ENCODE measurements at regions not wholly inside any gene's neighbourhood (a gene's known extent, or its start where the extent isn't known, plus 50 kb on each side); places are given as distances from the start of the nearest gene placed in this dataset.

DNA sequence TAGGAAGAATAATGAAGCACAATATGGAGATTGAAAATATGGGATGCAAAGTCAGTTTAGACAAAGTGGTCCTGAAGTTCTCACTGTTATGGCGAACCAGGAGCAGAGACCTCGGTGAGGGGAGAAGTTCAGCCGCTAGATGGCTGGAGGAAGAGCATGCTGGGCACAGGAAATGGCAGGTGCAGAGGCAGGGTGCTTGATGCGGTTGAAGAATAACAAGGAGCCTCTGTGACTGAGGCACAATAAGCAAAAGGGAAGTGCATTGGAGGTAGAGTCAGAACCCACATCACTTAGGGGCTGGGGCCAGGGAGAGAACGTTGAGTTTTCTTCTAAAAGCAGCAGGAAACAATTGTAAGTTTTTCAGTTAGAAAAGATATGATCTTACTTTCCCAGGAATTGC lies 1725.2 kb downstream of the EFNB2 start:
- ChIA-PET POLR2A (no interaction called here), RAD21 (ENCODE audit: low non-redundant PET in 1 of 2, low total read pairs in 2 of 2, uncharacterized antibody in 2 of 2, unreplicated experiment in 2 of 2) (no interaction called here), CTCF (no interaction called here)
- no peak overlapping the region for H3K27ac ChIP-seq (ENCODE audit: low read depth, low read length)
- TF ChIP-seq SRF (IDR thresholded peaks at IDR 0.05; ENCODE audit: low read depth), result no peak
- TF ChIP-seq, protein P1, sequence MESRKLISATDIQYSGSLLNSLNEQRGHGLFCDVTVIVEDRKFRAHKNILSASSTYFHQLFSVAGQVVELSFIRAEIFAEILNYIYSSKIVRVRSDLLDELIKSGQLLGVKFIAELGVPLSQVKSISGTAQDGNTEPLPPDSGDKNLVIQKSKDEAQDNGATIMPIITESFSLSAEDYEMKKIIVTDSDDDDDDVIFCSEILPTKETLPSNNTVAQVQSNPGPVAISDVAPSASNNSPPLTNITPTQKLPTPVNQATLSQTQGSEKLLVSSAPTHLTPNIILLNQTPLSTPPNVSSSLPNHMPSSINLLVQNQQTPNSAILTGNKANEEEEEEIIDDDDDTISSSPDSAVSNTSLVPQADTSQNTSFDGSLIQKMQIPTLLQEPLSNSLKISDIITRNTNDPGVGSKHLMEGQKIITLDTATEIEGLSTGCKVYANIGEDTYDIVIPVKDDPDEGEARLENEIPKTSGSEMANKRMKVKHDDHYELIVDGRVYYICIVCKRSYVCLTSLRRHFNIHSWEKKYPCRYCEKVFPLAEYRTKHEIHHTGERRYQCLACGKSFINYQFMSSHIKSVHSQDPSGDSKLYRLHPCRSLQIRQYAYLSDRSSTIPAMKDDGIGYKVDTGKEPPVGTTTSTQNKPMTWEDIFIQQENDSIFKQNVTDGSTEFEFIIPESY (IDR thresholded peaks at IDR 0.05; ENCODE audit: extremely low read depth, insufficient replicate concordance, low read length), result no peak
- no peak for TF ChIP-seq EZH2 (IDR thresholded peaks at IDR 0.05)
- TF ChIP-seq EGR1 (IDR thresholded peaks at IDR 0.05; ENCODE audit: low read depth), result no peak
- TF ChIP-seq CEBPB (IDR thresholded peaks at IDR 0.05; ENCODE audit: low read depth), result no peak
- no peak for TF ChIP-seq CBX3 (IDR thresholded peaks at IDR 0.05; ENCODE audit: low read depth)
- no peak for TF ChIP-seq SIN3A (IDR thresholded peaks at IDR 0.05; ENCODE audit: low read depth)
- TF ChIP-seq RAD21 (IDR thresholded peaks at IDR 0.05; ENCODE audit: low read depth), result no peak
- TF ChIP-seq ZFX (IDR thresholded peaks at IDR 0.05), result no peak
- no peak for TF ChIP-seq POLR2AphosphoS5 (IDR thresholded peaks at IDR 0.05; ENCODE audit: low read depth, low read length)
- TF ChIP-seq, protein P2, sequence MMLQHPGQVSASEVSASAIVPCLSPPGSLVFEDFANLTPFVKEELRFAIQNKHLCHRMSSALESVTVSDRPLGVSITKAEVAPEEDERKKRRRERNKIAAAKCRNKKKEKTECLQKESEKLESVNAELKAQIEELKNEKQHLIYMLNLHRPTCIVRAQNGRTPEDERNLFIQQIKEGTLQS (IDR thresholded peaks at IDR 0.05), result no peak
- TF ChIP-seq SP1 (IDR thresholded peaks at IDR 0.05; ENCODE audit: low read depth), result no peak
- TF ChIP-seq ELF1 (IDR thresholded peaks at IDR 0.05; ENCODE audit: borderline replicate concordance, low read depth), result no peak
- no peak for TF ChIP-seq YY1 (IDR thresholded peaks at IDR 0.05; ENCODE audit: extremely low read depth, insufficient replicate concordance, low read depth, low read length)
- no peak for TF ChIP-seq TCF7L2 (IDR thresholded peaks at IDR 0.05; ENCODE audit: borderline replicate concordance, extremely low read depth, insufficient read depth, insufficient read length)
- no peak for TF ChIP-seq JUND (IDR thresholded peaks at IDR 0.05)
- no peak for TF ChIP-seq FOSL1 (IDR thresholded peaks at IDR 0.05; ENCODE audit: low read depth)
- TF ChIP-seq, protein P3, sequence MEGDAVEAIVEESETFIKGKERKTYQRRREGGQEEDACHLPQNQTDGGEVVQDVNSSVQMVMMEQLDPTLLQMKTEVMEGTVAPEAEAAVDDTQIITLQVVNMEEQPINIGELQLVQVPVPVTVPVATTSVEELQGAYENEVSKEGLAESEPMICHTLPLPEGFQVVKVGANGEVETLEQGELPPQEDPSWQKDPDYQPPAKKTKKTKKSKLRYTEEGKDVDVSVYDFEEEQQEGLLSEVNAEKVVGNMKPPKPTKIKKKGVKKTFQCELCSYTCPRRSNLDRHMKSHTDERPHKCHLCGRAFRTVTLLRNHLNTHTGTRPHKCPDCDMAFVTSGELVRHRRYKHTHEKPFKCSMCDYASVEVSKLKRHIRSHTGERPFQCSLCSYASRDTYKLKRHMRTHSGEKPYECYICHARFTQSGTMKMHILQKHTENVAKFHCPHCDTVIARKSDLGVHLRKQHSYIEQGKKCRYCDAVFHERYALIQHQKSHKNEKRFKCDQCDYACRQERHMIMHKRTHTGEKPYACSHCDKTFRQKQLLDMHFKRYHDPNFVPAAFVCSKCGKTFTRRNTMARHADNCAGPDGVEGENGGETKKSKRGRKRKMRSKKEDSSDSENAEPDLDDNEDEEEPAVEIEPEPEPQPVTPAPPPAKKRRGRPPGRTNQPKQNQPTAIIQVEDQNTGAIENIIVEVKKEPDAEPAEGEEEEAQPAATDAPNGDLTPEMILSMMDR (IDR thresholded peaks at IDR 0.05 in 2 of 3, conservative IDR thresholded peaks at IDR 0.05 in 1 of 3; ENCODE audit: borderline replicate concordance in 1 of 3, insufficient read depth in 1 of 3, low read depth in 2 of 3, low read length in 2 of 3), result no peak
- intact Hi-C loops (cut with micrococcal nuclease), result no loop called here
- no peaks in the 10 kb centered on the region for H3K4me1 ChIP-seq (ENCODE audit: control insufficient read depth in 1 of 2, insufficient read depth in 2 of 2, low read length in 2 of 2)
- DNase-seq (ENCODE audit: low read depth, low spot score) (no peak), ATAC-seq (no peak)
- H3K4me3 ChIP-seq (replicated peaks in 1 of 2; ENCODE audit: low read depth in 1 of 2, low read length in 2 of 2), result no peak overlapping the region
- H3K4me2 ChIP-seq (ENCODE audit: low read length), result no peak overlapping the region
- no peak overlapping the region for H3K9ac ChIP-seq (ENCODE audit: low read length)
- no peaks in the 10 kb centered on the region for H3K27me3 ChIP-seq (ENCODE audit: insufficient read depth, low read length)
- H2AFZ ChIP-seq (ENCODE audit: low read depth, low read length, poor library complexity, severe bottlenecking), result no peak overlapping the region
- no TSS peak for BruUV-seq (replicated peaks)
- no peaks in the 10 kb centered on the region for H3K79me2 ChIP-seq (ENCODE audit: insufficient read depth, low read length)
- H3K9me3 ChIP-seq (ENCODE audit: control insufficient read depth in 1 of 2, insufficient read depth in 1 of 2, low read depth in 1 of 2, low read length in 2 of 2), result no peaks in the 10 kb centered on the region
- H3K9me2 ChIP-seq (ENCODE audit: insufficient read depth), result no peaks in the 10 kb centered on the region
- H3K36me3 ChIP-seq (ENCODE audit: control insufficient read depth in 1 of 2, insufficient read depth in 2 of 2, low read length in 2 of 2), result no peaks in the 10 kb centered on the region
- no peaks in the 10 kb centered on the region for H4K20me1 ChIP-seq (ENCODE audit: insufficient read depth)

Data from HCT116 (cell line).